GM10266 (cell line): ENCODE measurements at regions not wholly inside any gene's neighbourhood (a gene's known extent, or its start where the extent isn't known, plus 50 kb on each side); places are given as distances from the start of the nearest gene placed in this dataset.
"Not testable (repeated sequence)": the region's sequence is repeated elsewhere in the genome, so short reads cannot be mapped to it uniquely, and the experiment has no call there.

Experiments used
- DNase-seq: peaks from one replicate; pipeline ENCODE4 v3.0.0; 2012; ENCODE audit errors: extremely low spot score
- CTCF ChIP-seq: IDR thresholded peaks from 2 replicates; pipeline ENCODE4 v1.5.1; 2012; ENCODE audit warnings: mild to moderate bottlenecking, low read depth; ENCODE audit not compliant: control insufficient read depth, insufficient read depth; ENCODE audit errors: missing control alignments

GRCh38 chr3:98702166-98702565 is 61.0 kb upstream of the ST3GAL6 start:
- no peak for DNase-seq
- TF ChIP-seq CTCF = no peak

- TF ChIP-seq CTCF = no peak
- no peak for DNase-seq
Measured at GRCh38 chr3:98705212-98705611, 57.9 kb upstream of the ST3GAL6 start.

- no peak for TF ChIP-seq CTCF
- no peak for DNase-seq
Measured at GRCh38 chr3:98705694-98706093, 57.4 kb upstream of the ST3GAL6 start.

GRCh38 chr3:98708681-98709080 is 54.5 kb upstream of the ST3GAL6 start:
- DNase-seq = not testable (repeated sequence)

- no peak for TF ChIP-seq CTCF
- DNase-seq = no peak
Measured at GRCh38 chr3:98709441-98709840, 53.7 kb upstream of the ST3GAL6 start.

GRCh38 chr3:98710067-98710659 is 53.0 kb upstream of the ST3GAL6 start:
- DNase-seq = no peak
- TF ChIP-seq CTCF = no peak

GRCh38 chr3:98711426-98711825 is 51.7 kb upstream of the ST3GAL6 start:
- DNase-seq = no peak
- no peak for TF ChIP-seq CTCF

- TF ChIP-seq CTCF = no peak
- DNase-seq = no peak
Measured at GRCh38 chr3:98712726-98713125, 50.4 kb upstream of the ST3GAL6 start.

- DNase-seq = not testable (repeated sequence)
Measured at GRCh38 chr3:98713332-98713731, 49.8 kb upstream of the ST3GAL6 start.
